WTC11 (cell line): ENCODE measurements at regions not wholly inside any gene's neighbourhood (a gene's known extent, or its start where the extent isn't known, plus 50 kb on each side); places are given as distances from the start of the nearest gene placed in this dataset.

Source experiments
- ATAC-seq: fragments of 200-7000 bp; cut with Tn5 transposase; 2 replicates; pipeline ENCODE4 v1.10.0; 2021; ENCODE audit warnings: mild to moderate bottlenecking, moderate library complexity
- CTCF ChIA-PET: fragments of 300-600 bp; sonication (Branson Sonifier 250); formaldehyde crosslinking; loops from one replicate; lab custom pipeline; 2021; ENCODE audit warnings: antibody characterized with exemption; lab: Charles Lee
- POLR2A ChIA-PET: fragments of 350-600 bp; sonication (Branson Sonifier 250); formaldehyde crosslinking; loops from one replicate; lab custom pipeline; 2021; ENCODE audit warnings: antibody characterized with exemption; lab: Charles Lee
- DNase-seq: peaks from one replicate; pipeline ENCODE4 v3.0.0; 2021; ENCODE audit warnings: low spot score
- H3K27ac Mint-ChIP-seq: 2 replicates; pipeline ENCODE4 v1.8.0; 2021; ENCODE audit warnings: mixed read lengths
- H3K27me3 Mint-ChIP-seq: 2 replicates; pipeline ENCODE4 v1.8.0; 2021; ENCODE audit warnings: low read depth, mild to moderate bottlenecking, moderate library complexity, mixed read lengths
- H3K36me3 Mint-ChIP-seq: 2 replicates; pipeline ENCODE4 v1.8.0; 2021; ENCODE audit warnings: mixed read lengths
- H3K4me1 Mint-ChIP-seq: 2 replicates; pipeline ENCODE4 v1.8.0; 2022; ENCODE audit warnings: mixed read lengths
- H3K4me3 Mint-ChIP-seq: 2 replicates; pipeline ENCODE4 v1.8.0; 2021; ENCODE audit warnings: mild to moderate bottlenecking, moderate library complexity, mixed read lengths
- H3K9me3 Mint-ChIP-seq: 2 replicates; pipeline ENCODE4 v1.8.0; 2021; ENCODE audit warnings: mixed read lengths
- CBFB ChIP-seq: sonication (generic); formaldehyde crosslinking; IDR thresholded peaks from 2 replicates; pipeline ENCODE4 v1.8.1; 2022; ENCODE audit warnings: mild to moderate bottlenecking, low read depth, missing genetic modification reagents
- FOXJ3 ChIP-seq: sonication (generic); formaldehyde crosslinking; IDR thresholded peaks from 2 replicates; pipeline ENCODE4 v1.9.0; 2021; ENCODE audit warnings: missing genetic modification reagents, mild to moderate bottlenecking, borderline replicate concordance
- FOXK1 ChIP-seq: sonication (generic); formaldehyde crosslinking; IDR thresholded peaks from 2 replicates; pipeline ENCODE4 v1.8.0; 2022; ENCODE audit warnings: mild to moderate bottlenecking, moderate library complexity, missing genetic modification reagents
- GRHL2 ChIP-seq: fragments of 250-450 bp; sonication (Bioruptor Pico); IDR thresholded peaks from 2 replicates; pipeline ENCODE4 v1.8.0; 2022; ENCODE audit warnings: mild to moderate bottlenecking, moderate library complexity; ENCODE audit not compliant: insufficient replicate concordance, severe bottlenecking
- JAZF1 ChIP-seq: fragments of 250-450 bp; sonication (Bioruptor Pico); IDR thresholded peaks from 2 replicates; pipeline ENCODE4 v1.9.0; 2021; ENCODE audit warnings: moderate library complexity, mild to moderate bottlenecking, inconsistent platforms
- MAX ChIP-seq: sonication (generic); formaldehyde crosslinking; IDR thresholded peaks from 2 replicates; pipeline ENCODE4 v1.8.0; 2022; ENCODE audit warnings: mild to moderate bottlenecking, missing genetic modification reagents
- NFE2L1 ChIP-seq: sonication (generic); formaldehyde crosslinking; IDR thresholded peaks from 2 replicates; pipeline ENCODE4 v1.8.1; 2023; ENCODE audit warnings: missing genetic modification reagents
- NR1H2 ChIP-seq: sonication (generic); formaldehyde crosslinking; IDR thresholded peaks from 2 replicates; pipeline ENCODE4 v1.9.0; 2021; ENCODE audit warnings: mild to moderate bottlenecking, moderate library complexity, missing genetic modification reagents
- PRDM15 ChIP-seq: sonication (generic); formaldehyde crosslinking; IDR thresholded peaks from 2 replicates; pipeline ENCODE4 v1.8.0; 2022; ENCODE audit warnings: missing genetic modification reagents
- PRRX2 ChIP-seq: fragments of 250-450 bp; sonication (Bioruptor Pico); IDR thresholded peaks from 2 replicates; pipeline ENCODE4 v1.8.0; 2021; ENCODE audit warnings: mild to moderate bottlenecking
- USF2 ChIP-seq: sonication (generic); formaldehyde crosslinking; IDR thresholded peaks from 2 replicates; pipeline ENCODE4 v1.8.1; 2023; ENCODE audit warnings: mild to moderate bottlenecking, missing genetic modification reagents, moderate library complexity
- ZMAT4 ChIP-seq: fragments of 250-450 bp; sonication (Bioruptor Pico); IDR thresholded peaks from 2 replicates; pipeline ENCODE4 v1.9.0; 2021; ENCODE audit warnings: mild to moderate bottlenecking
- ZNF232 ChIP-seq: sonication (generic); formaldehyde crosslinking; IDR thresholded peaks from 2 replicates; pipeline ENCODE4 v1.8.0; 2022; ENCODE audit warnings: mild to moderate bottlenecking, missing genetic modification reagents
- TF ChIP-seq, protein P1 (sequence below): sonication (generic); formaldehyde crosslinking; IDR thresholded peaks from 2 replicates; pipeline ENCODE4 v1.8.0; 2023; ENCODE audit warnings: mild to moderate bottlenecking, missing genetic modification reagents
- TF ChIP-seq, protein P2 (sequence below): sonication (generic); formaldehyde crosslinking; IDR thresholded peaks from 2 replicates; pipeline ENCODE4 v1.8.1; 2023; ENCODE audit warnings: mild to moderate bottlenecking, missing genetic modification reagents
- TF ChIP-seq, protein P3 (sequence below): fragments of 200-600 bp; IDR thresholded peaks from 2 replicates; pipeline ENCODE4 v1.8.0; 2022; ENCODE audit warnings: antibody characterized with exemption

GRCh38 chr6:111927321-111927720 lies 54.1 kb upstream of the FYN start:
- Mint-ChIP-seq H3K27me3 (peaks cover 11% of the 10 kb centered on the region), H3K9me3 (peaks cover 14% of the 10 kb centered on the region), H3K4me1 (peaks cover 32% of the 10 kb centered on the region), H3K4me3 (no peak overlapping the region), H3K36me3 (peaks cover 8% of the 10 kb centered on the region), H3K27ac (no peak overlapping the region)
- DNase-seq = no peak
- ATAC-seq = peak; percentile 30
- TF ChIP-seq GRHL2 (CRISPR knock-in tag) (no peak), FOXK1 (CRISPR knock-in tag) (no peak), MAX (CRISPR knock-in tag) (no peak), USF2 (CRISPR knock-in tag) (no peak), CBFB (CRISPR knock-in tag) (no peak), FOXJ3 (CRISPR knock-in tag) (no peak), ZMAT4 (no peak), PRRX2 (CRISPR knock-in tag) (no peak), JAZF1 (CRISPR knock-in tag) (no peak), NR1H2 (no peak), NFE2L1 (CRISPR knock-in tag) (no peak), PRDM15 (no peak), ZNF232 (CRISPR knock-in tag) (no peak)
- TF ChIP-seq, protein P1, sequence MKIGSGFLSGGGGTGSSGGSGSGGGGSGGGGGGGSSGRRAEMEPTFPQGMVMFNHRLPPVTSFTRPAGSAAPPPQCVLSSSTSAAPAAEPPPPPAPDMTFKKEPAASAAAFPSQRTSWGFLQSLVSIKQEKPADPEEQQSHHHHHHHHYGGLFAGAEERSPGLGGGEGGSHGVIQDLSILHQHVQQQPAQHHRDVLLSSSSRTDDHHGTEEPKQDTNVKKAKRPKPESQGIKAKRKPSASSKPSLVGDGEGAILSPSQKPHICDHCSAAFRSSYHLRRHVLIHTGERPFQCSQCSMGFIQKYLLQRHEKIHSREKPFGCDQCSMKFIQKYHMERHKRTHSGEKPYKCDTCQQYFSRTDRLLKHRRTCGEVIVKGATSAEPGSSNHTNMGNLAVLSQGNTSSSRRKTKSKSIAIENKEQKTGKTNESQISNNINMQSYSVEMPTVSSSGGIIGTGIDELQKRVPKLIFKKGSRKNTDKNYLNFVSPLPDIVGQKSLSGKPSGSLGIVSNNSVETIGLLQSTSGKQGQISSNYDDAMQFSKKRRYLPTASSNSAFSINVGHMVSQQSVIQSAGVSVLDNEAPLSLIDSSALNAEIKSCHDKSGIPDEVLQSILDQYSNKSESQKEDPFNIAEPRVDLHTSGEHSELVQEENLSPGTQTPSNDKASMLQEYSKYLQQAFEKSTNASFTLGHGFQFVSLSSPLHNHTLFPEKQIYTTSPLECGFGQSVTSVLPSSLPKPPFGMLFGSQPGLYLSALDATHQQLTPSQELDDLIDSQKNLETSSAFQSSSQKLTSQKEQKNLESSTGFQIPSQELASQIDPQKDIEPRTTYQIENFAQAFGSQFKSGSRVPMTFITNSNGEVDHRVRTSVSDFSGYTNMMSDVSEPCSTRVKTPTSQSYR (CRISPR knock-in tag) = no peak
- TF ChIP-seq, protein P2, sequence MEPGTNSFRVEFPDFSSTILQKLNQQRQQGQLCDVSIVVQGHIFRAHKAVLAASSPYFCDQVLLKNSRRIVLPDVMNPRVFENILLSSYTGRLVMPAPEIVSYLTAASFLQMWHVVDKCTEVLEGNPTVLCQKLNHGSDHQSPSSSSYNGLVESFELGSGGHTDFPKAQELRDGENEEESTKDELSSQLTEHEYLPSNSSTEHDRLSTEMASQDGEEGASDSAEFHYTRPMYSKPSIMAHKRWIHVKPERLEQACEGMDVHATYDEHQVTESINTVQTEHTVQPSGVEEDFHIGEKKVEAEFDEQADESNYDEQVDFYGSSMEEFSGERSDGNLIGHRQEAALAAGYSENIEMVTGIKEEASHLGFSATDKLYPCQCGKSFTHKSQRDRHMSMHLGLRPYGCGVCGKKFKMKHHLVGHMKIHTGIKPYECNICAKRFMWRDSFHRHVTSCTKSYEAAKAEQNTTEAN (CRISPR knock-in tag) = no peak
- TF ChIP-seq, protein P3, sequence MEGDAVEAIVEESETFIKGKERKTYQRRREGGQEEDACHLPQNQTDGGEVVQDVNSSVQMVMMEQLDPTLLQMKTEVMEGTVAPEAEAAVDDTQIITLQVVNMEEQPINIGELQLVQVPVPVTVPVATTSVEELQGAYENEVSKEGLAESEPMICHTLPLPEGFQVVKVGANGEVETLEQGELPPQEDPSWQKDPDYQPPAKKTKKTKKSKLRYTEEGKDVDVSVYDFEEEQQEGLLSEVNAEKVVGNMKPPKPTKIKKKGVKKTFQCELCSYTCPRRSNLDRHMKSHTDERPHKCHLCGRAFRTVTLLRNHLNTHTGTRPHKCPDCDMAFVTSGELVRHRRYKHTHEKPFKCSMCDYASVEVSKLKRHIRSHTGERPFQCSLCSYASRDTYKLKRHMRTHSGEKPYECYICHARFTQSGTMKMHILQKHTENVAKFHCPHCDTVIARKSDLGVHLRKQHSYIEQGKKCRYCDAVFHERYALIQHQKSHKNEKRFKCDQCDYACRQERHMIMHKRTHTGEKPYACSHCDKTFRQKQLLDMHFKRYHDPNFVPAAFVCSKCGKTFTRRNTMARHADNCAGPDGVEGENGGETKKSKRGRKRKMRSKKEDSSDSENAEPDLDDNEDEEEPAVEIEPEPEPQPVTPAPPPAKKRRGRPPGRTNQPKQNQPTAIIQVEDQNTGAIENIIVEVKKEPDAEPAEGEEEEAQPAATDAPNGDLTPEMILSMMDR = no peak
- CTCF ChIA-PET = no interaction called here
- POLR2A ChIA-PET = no interaction called here
